OCI-LY7 (cell line): ENCODE measurements at regions not wholly inside any gene's neighbourhood (a gene's known extent, or its start where the extent isn't known, plus 50 kb on each side); places are given as distances from the start of the nearest gene placed in this dataset.

Source experiments
- BruUV-seq: library from RNA; stranded (reverse); fragments of 400-500 nt; replicated peaks from 2 replicates; lab custom pipeline; 2021; lab: Mats Ljungman, UMichigan
- CTCF ChIA-PET: fragments of 300-600 bp; sonication (Branson Sonifier 250); formaldehyde crosslinking; loops from one replicate; lab custom pipeline; 2022; ENCODE audit warnings: antibody characterized with exemption; ENCODE audit not compliant: unreplicated experiment; lab: Charles Lee
- POLR2A ChIA-PET: fragments of 300-600 bp; sonication (Branson Sonifier 250); formaldehyde crosslinking; loops from one replicate; lab custom pipeline; 2022; ENCODE audit warnings: antibody characterized with exemption; lab: Charles Lee
- DNase-seq: peaks from one replicate; pipeline ENCODE4 v3.0.0-alpha.2; 2015; ENCODE audit warnings: low spot score
- H2AFZ ChIP-seq: fragments of 200-600 bp; sonication (generic), shearing (Covaris generic); 2 replicates; pipeline ENCODE4 v1.6.1; 2014; ENCODE audit warnings: mild to moderate bottlenecking, antibody characterized with exemption, low read length, moderate library complexity
- H3K27ac ChIP-seq: fragments of 200-600 bp; sonication (generic); 2 replicates; pipeline ENCODE4 v1.5.1; 2014; ENCODE audit warnings: mixed run types, low read depth, mild to moderate bottlenecking, moderate library complexity, low read length, inconsistent platforms; ENCODE audit not compliant: poor library complexity, severe bottlenecking
- H3K36me3 ChIP-seq: fragments of 200-600 bp; sonication (generic); 2 replicates; pipeline ENCODE4 v1.6.1; 2014; ENCODE audit warnings: mild to moderate bottlenecking, antibody characterized with exemption, low read length, moderate library complexity, mixed read lengths; ENCODE audit not compliant: insufficient read depth
- H3K4me1 ChIP-seq: fragments of 200-600 bp; sonication (generic); 2 replicates; pipeline ENCODE4 v1.5.1; 2014; ENCODE audit warnings: mild to moderate bottlenecking, low read length; ENCODE audit not compliant: insufficient read depth, poor library complexity, severe bottlenecking
- H3K4me2 ChIP-seq: fragments of 200-600 bp; sonication (generic); 2 replicates; pipeline ENCODE4 v1.6.1; 2014; ENCODE audit warnings: mild to moderate bottlenecking, low read length
- H3K4me3 ChIP-seq: fragments of 200-600 bp; sonication (generic); 2 replicates; pipeline ENCODE4 v1.5.1; 2014; ENCODE audit warnings: mild to moderate bottlenecking, low read depth, low read length; ENCODE audit not compliant: poor library complexity, severe bottlenecking
- H3K79me2 ChIP-seq: fragments of 200-600 bp; sonication (generic); 2 replicates; pipeline ENCODE4 v1.6.1; 2016; ENCODE audit warnings: low read depth, mild to moderate bottlenecking, low read length, moderate library complexity, mixed read lengths; ENCODE audit not compliant: insufficient read depth
- H3K9me2 ChIP-seq: fragments of 200-600 bp; sonication (generic); 2 replicates; pipeline ENCODE4 v1.6.1; 2016; ENCODE audit warnings: mild to moderate bottlenecking, low read length, mixed read lengths; ENCODE audit not compliant: insufficient read depth
- H3K9me3 ChIP-seq: fragments of 200-600 bp; sonication (generic); 2 replicates; pipeline ENCODE4 v1.6.1; 2014; ENCODE audit warnings: mild to moderate bottlenecking, mixed run types, low read length, mixed read lengths
- H4K20me1 ChIP-seq: fragments of 200-600 bp; sonication (generic); 2 replicates; pipeline ENCODE4 v1.6.1; 2014; ENCODE audit warnings: mild to moderate bottlenecking, antibody characterized with exemption, low read length, moderate library complexity, mixed read lengths; ENCODE audit not compliant: insufficient read depth
- EZH2phosphoT487 ChIP-seq: fragments of 200-600 bp; sonication (generic); IDR thresholded peaks from 2 replicates; pipeline ENCODE4 v1.6.1; 2018; ENCODE audit warnings: low read depth, borderline replicate concordance, mild to moderate bottlenecking, mixed run types, antibody characterized with exemption, low read length, moderate library complexity, mixed read lengths
- intact Hi-C: fragments of 100-400 bp; cut with micrococcal nuclease; formaldehyde crosslinking; loops from one replicate; pipeline ENCODE4 v1.10.0; 2022; ENCODE audit not compliant: unreplicated experiment
- TF ChIP-seq, protein P1 (sequence below): fragments of 200-600 bp; sonication (generic); conservative IDR thresholded peaks from 2 replicates; pipeline ENCODE4 v1.5.1; 2014; ENCODE audit warnings: mild to moderate bottlenecking, antibody characterized with exemption, low read length, moderate library complexity, mixed read lengths

DNA sequence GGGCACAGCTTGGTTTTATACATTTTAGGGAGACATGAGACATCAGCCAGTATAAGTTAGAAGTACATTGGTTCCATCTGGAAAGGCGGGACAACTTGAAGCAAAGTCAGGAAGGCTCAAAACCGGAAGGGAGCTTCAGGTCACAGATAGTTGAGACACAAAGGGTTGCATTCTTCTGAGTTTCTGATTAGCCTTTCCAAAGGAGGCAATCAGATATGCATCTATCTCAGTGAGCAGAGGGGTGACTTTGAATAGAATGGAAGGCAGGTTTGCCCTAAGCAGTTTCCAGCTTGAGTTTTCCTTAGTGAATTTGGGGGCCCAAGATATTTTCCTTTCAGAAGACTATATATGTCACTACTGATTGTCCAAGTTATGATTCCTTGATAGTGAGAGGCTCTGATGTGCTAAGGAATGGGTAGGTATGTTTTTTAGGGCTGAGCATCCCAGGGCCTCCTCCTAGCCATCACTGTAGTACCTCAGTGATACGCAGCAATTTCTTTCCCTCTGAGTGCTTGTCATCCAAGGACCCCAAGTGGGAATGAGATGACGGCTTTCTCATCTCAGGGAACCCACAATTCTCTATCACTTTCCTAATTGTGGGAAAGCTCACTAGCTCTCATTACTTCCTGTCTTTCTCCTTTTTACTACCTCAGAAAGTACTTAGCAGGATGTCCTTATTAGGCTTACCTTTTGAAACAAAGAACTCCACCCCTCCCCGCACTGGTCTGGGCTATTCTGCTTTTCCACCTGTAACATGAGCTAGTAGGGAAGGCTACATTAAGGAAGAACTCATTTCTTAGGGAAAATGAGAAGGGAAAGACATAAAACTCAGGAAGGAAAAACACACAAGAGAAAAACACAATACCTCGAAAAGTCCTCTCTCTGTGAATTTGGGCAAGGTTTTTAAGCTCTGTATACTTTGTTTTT, 632.7 kb downstream of the RAPGEF2 start:
- ChIA-PET POLR2A (interaction anchor here (2.0 kb wide), 1 partner anchor 13 kb away, joined by 7 read pairs; no protein-coding TSS in a partner anchor), CTCF (no interaction called here)
- BruUV-seq, result no TSS peak
- H3K4me2 ChIP-seq, result no peak overlapping the region
- intact Hi-C loops, result no loop called here
- no peaks in the 10 kb centered on the region for H4K20me1 ChIP-seq
- H3K27ac ChIP-seq, result no peak overlapping the region
- H3K9me2 ChIP-seq, result no peaks in the 10 kb centered on the region
- no peaks in the 10 kb centered on the region for H3K9me3 ChIP-seq
- no peaks in the 10 kb centered on the region for H3K4me1 ChIP-seq
- no peak for DNase-seq
- TF ChIP-seq, protein P1, sequence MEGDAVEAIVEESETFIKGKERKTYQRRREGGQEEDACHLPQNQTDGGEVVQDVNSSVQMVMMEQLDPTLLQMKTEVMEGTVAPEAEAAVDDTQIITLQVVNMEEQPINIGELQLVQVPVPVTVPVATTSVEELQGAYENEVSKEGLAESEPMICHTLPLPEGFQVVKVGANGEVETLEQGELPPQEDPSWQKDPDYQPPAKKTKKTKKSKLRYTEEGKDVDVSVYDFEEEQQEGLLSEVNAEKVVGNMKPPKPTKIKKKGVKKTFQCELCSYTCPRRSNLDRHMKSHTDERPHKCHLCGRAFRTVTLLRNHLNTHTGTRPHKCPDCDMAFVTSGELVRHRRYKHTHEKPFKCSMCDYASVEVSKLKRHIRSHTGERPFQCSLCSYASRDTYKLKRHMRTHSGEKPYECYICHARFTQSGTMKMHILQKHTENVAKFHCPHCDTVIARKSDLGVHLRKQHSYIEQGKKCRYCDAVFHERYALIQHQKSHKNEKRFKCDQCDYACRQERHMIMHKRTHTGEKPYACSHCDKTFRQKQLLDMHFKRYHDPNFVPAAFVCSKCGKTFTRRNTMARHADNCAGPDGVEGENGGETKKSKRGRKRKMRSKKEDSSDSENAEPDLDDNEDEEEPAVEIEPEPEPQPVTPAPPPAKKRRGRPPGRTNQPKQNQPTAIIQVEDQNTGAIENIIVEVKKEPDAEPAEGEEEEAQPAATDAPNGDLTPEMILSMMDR, result no peak
- TF ChIP-seq EZH2phosphoT487, result no peak
- H2AFZ ChIP-seq, result no peak overlapping the region
- no peak overlapping the region for H3K4me3 ChIP-seq
- H3K79me2 ChIP-seq, result no peaks in the 10 kb centered on the region
- no peaks in the 10 kb centered on the region for H3K36me3 ChIP-seq

DNA sequence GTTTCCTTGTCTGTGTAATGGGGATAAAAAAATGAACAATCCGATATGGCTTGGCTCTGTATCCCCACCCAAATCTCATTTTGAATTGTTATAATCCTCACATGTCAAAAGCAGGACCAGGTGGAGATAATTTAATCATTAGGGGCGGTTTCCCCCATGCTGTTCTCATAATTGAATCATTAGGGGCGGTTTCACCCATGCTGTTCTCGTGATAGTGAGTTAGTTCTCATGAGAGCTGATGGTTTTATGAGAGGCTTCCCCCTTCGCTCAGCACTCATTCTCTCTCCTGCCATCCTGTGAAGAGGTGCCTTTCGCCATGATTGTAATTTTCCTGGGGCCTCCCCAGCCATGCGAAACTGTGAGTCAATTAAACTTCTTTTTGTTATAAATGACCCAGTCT, 633.5 kb downstream of the RAPGEF2 start:
- Histone ChIP-seq H3K27ac (no peak overlapping the region), H3K79me2 (no peaks in the 10 kb centered on the region), H3K36me3 (no peaks in the 10 kb centered on the region), H3K4me1 (no peaks in the 10 kb centered on the region), H3K4me2 (no peak overlapping the region), H3K9me3 (no peaks in the 10 kb centered on the region), H2AFZ (no peak overlapping the region), H4K20me1 (no peaks in the 10 kb centered on the region), H3K4me3 (no peak overlapping the region), H3K9me2 (no peaks in the 10 kb centered on the region)
- BruUV-seq, result no TSS peak
- CTCF ChIA-PET, result no interaction called here
- no peak for DNase-seq
- POLR2A ChIA-PET, result no interaction called here
- TF ChIP-seq, protein P1, result no peak
- no peak for TF ChIP-seq EZH2phosphoT487
- intact Hi-C loops, result no loop called here

DNA sequence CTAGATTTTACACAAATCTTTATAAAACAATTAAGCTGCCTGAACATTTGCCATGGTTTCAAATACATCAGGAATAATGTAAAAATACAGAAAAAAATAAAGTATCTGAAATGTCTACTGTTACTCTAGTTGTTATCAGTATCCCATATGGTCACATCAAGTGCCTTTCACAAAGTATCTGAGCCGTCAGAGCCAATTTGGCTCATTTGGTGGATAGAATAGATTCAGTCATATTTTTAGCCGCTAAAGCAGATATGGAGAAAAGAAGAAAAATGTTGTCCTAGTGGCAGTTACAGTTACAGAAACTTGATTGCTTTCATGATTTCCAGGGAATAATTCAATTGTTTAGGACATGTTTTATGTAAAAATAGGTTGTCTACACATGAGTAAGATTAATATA, 641.1 kb downstream of the RAPGEF2 start:
- no peaks in the 10 kb centered on the region for H3K9me3 ChIP-seq
- POLR2A ChIA-PET, result no interaction called here
- no peak overlapping the region for H3K27ac ChIP-seq
- no peak for TF ChIP-seq EZH2phosphoT487
- TF ChIP-seq, protein P1, result no peak
- no peak overlapping the region for H2AFZ ChIP-seq
- BruUV-seq, result no TSS peak
- H3K79me2 ChIP-seq, result no peaks in the 10 kb centered on the region
- CTCF ChIA-PET, result no interaction called here
- no peak overlapping the region for H3K4me2 ChIP-seq
- H3K9me2 ChIP-seq, result no peaks in the 10 kb centered on the region
- DNase-seq, result no peak
- intact Hi-C loops, result no loop called here
- H3K4me3 ChIP-seq, result no peak overlapping the region
- no peaks in the 10 kb centered on the region for H3K36me3 ChIP-seq
- no peaks in the 10 kb centered on the region for H4K20me1 ChIP-seq
- H3K4me1 ChIP-seq, result no peaks in the 10 kb centered on the region
